ENCODE measurements at regions not wholly inside any gene's neighbourhood (a gene's known extent, or its start where the extent isn't known, plus 50 kb on each side); places are given as distances from the start of the nearest gene placed in this dataset.
A peak's percentile ranks its signal among the peaks of the same experiment; 100 is the strongest.

DNA sequence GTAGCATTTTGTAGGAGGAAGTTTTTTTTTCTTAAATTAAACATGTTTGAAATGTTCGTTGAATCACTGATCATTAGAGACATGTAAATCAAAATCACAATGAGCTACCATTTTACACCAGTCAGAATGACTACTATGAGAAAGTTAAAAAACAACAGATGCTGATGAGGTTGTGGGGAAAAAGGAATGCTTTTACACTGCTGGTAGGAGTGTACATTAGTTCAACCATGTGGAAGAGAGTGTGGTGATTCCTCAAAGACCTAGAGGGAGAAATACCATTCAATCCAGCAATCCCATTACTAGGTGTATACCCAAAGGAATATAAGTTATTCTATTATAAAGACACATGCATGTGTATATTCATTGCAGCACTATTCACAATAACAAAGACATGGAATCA is 122.0 kb upstream of the ARGLU1 start:
- DNase-seq (ENCODE audit: low spot score): no peak

DNA sequence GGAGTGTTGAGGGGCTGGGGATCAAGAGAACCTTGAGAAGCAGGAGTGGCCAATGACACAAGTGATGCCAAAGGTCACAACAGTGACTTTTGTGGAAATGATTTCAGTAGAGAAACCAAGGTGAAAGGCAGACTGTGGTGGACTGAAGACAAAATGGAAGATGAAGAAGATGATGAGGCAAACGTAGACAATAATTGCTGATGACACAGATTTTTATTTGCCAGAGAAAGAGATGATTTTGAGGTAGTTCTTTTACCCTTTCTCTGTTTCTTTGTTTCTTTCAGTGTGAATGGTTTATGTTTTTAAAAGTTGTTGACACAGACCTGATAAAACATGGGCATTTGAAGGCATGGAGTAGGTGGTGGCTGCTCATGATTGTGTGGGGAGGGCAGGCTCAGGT is 121.0 kb upstream of the ARGLU1 start:
- no peak for DNase-seq (ENCODE audit: low spot score)

DNA sequence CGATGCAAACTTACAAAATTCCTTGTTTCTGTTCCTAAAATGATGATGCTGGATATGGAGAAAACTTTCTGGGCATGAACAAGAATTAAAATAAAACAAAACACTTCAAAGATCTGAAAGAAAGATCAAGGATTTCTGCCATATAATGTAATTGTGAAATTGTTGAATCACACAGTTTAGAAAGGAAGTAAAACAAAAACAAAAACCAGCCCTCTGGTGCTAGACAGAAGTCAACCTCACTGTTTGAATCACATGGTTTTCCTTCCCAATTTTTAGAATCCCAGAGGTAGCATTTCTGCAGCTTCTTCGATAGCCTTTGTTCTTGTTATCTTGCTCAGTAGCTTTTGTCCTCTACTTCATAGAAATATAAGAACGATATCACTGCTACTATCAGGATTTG is 118.2 kb upstream of the ARGLU1 start:
- DNase-seq (ENCODE audit: low spot score): no peak

DNA sequence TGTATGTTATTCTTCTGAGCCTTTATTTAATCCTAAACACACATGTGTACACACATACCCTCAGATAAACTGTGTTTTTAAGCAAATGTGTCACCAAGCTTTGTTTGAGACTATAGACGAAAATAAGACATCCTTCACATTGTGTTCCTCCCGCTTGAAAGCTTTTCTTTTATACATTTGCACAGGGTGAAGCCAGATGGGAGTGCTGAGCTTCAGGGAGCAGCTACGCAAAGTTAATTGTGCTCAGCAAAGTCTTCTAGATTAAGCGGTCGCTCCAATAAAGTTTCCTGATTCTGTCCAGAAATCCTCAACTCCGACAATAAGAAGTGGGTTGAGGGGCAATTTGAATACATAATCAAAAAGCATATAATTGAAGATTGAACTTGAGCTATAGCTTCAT is 117.2 kb upstream of the ARGLU1 start:
- no peak for DNase-seq (ENCODE audit: low spot score)

DNA sequence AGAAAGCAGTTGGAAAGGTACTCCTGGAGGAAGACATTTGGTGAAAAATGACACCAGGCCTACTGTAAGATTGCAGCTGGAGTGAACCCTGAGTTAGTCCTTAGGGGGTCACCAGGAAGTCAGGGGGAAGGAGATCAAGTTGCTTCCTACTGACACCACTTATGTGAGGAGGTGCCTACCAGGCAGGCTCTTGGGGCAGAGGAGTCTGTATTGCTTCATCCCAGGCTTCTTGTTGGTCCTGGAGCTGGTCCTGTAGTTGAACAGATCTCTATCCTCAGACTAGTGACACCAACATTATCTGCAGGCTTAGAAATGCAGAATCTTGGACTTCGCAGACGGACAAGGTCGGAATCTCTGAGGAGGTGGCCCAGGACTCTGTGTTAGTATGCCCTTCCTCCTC is 116.0 kb upstream of the ARGLU1 start:
- no peak for DNase-seq (ENCODE audit: low spot score)

DNA sequence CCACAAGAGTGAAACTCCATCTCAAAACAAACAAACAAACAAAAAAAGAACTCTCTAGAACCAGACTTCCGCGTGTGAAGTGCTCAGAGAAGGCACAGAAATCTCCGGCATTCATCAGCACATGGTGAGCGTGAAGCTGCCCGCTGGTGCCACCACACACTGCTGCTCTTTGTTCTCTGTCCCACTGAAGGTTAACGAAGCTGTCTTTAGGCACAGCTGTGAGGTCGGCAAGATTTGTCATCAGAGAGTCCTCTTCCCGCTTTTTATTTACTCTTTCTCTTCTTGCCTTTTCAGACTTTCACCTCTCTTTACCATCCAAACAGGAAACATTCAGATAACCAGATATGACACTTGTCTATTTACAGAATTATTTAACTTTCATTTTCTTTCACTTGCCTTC is 115.2 kb upstream of the ARGLU1 start:
- DNase-seq (ENCODE audit: low spot score): no peak

DNA sequence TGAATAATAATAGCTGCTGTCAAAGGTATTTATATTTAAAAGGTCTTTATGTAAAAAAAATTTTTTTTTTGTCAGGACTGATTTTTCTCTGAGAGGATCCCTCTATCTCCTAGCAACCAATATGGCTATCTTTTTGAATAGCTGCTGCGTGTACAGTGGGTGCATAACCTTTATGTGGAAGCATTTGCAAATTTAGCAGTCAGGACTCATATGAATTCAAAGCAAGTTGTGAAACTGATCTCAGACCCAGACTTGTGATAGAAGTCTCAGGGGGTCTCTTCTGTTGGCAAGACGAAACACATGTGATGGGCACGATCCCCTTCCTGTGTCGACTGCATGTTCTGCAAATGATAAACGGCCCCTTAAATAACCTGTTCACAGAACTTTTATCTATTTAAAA is 114.1 kb upstream of the ARGLU1 start:
- no peak for DNase-seq (ENCODE audit: low spot score)

DNA sequence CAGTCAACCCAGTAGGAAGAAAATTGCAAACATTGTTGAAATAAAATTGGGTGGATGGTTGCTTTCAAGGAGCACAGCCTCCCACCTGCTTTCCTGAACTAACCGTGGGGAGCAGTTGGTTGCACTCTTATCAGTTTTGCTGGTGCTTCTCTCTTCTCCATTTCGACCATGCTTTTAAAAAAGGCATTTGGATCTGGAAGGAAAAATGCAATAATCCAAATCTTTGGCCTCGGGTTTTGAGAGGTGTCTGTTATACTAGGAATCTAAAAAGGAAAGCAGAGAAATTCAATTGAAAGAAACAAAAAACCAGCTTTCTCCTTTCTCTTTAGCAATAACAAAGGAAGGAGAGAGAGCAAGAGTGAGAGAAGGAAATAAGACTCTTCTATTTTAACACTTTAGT is 113.6 kb upstream of the ARGLU1 start:
- DNase-seq (ENCODE audit: low spot score): no peak

DNA sequence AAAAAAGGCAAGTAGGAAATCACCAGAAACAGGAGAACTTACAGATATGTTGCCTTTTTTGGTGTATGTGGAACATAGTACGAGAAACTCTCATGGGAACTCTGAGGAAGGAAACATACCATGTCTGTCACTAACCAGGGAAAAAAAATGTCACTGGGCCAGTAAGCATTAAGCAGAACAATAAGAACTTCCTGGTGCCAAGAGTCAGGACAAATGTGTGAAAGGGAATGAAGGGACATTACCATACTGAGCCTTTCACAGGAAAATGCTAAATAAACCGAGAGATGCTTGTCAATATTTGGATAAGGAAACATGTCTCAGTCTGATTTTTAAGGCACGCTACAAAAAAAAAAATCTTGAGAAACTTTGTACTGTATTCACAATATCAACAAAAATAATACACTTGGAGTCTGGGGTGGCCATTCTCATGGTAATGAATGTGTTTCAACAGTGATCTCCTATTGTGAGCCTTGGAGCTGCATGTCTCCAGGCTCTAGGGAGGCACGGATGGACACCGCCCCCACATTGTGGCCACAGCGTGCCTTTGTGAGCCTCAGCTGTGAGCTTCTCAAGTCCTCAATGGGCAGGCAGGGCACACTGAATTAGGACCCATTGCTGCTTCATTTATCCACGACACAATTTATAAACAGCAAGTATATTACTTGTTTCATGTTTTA is 113.0 kb upstream of the ARGLU1 start:
- DNase-seq (ENCODE audit: low spot score): no peak

DNA sequence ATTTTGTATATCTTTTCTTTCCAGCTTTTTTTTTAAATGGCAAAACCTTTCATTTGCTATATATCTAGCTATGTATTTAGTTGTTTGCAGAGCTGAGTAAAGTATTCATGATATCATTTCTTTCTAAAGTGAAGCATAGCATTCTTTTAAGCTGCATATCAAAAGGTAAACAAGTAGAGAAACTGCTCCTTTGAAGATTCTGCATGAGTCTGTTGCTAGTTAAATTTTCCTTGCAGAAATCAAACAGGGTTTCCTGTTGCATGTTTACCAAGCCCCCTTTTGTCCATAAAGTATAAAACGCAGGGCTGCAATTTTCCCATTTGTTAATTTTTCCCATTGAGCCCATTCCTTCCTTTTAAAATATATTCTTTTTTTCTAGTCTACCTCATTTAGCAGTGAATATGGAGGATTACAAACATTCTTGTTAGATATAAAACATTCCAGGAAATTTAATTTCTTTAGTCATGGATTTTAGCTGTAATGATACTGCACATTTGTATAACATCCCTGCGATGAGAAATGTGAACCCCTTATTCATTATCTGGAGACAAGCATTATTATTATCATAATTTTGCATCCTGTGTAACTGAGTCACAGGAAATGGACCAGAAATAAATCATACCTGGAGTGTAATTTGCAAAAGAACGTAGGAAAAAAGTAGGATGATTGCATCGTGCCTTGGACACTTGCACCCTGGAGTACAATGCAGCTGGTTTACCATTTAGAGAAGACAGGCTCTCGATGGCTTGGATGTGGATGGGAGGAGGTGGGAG is 110.9 kb upstream of the ARGLU1 start:
- DNase-seq (ENCODE audit: low spot score): no peak

DNA sequence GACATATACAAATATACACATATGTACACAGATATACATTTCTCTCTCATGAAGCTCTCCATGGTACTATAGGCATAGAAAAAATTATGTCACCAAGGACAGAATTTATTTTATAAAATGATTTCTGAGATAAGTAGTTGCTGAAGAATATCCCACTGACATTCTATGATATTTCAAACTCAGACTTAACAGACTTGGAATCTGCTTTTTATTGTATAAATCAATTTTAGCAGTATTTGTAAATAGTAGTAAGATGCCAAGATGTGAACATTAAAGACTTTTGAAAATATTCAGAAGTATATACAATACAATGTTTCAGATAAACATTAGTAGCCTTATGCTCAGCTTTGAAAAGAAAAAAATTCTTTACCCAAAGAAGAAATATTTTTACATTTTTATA is 107.4 kb upstream of the ARGLU1 start:
- no peak for DNase-seq (ENCODE audit: low spot score)

DNA sequence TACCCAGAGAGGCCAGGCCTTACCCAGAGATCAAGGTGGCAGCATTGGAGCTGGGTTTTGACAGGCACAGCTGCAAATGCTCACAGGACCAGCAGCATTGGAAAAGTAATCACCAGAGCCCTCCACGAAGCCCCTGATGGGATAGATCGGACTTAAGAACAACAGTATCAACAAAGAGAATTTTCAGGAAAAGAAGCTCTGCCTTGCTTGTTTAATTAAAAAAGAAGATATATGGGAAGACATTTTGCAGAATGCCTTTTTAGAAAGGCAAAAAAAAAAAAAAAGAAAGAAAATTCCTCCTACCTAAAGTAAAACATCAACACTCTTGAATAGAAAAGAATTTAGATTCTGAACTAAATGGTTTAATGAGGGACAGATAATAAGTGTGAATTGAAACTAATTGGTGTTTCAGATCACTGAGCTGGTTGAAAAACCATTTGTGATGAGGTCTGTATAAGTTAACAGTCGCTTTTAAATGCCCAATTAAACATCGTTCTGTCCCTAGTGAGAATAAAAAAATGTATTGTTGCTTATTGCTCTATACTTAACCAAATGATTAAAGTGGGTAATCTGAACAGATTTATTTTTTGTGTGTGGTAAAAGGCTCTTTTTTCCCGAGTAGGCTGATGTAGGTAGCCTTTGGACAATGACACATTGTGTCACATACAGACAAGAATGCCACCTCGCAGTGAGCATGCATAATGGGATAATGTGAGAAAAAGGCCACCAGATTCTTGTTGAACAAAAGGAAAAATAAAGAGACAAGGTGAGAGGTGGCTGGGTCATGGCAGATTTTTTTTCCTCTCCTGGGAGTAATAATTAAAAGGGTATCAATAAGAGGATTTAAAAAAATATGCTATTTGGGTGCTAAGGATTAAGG is 93.0 kb upstream of the ARGLU1 start:
- no peak for DNase-seq (ENCODE audit: low spot score)

DNA sequence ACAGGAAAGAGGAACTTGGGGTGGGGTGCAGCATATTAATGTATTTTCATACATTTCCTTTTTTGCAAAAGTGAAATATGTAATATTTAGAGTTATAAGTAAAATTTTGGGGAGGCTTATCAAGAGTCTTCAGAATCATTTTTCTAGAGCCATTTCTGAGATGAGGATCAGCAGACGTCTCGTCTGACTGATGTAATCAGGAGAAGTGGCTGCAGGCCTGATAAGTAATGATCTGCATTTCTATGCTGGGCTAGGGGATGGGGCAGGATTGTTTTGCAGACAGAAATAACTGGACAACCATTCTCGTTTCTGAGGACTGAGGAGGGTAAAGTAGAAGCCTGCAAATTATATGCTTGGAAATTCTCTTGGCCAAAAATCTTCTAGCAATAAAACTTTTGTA is 89.2 kb upstream of the ARGLU1 start:
- no peak for DNase-seq (ENCODE audit: low spot score)

DNA sequence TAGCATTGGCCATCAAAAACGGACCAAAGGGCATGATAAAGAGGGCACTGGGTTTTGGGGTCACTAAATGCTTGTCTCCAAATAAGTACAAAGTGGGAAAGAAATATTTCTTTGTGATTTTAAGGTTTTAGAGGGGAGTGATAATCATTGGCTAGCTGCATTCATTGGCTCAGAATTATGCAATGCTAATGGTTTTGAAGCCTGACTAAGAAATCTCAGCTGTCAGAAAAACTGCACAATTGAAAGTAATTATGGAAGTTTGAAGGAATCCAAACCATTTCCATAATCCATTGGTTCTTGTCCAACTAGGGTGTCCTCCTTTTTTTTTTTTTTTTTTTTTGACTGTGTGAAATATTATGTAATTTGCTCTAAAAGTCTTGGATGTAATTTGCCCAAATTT is 88.2 kb upstream of the ARGLU1 start:
- DNase-seq (ENCODE audit: low spot score): no peak

DNA sequence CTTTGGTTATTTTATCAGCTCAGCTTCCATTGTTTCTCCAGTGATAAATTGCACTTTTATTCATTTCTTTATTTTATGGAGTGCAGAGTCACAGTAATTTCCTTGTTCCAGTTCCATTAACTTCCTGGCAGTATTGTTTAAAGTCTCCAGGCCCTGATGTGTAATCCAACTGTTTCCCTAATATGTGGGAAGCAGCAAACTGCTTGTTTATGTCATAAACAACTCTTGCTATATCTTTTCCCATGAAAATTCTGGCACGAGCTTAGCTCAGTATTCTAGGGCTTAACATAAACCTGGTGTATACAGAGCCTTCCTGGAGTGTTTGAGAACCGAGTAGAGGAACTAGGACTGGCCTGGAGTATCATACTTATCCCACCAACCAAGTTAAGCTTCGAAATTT is 83.5 kb upstream of the ARGLU1 start:
- DNase-seq (ENCODE audit: low spot score): no peak

DNA sequence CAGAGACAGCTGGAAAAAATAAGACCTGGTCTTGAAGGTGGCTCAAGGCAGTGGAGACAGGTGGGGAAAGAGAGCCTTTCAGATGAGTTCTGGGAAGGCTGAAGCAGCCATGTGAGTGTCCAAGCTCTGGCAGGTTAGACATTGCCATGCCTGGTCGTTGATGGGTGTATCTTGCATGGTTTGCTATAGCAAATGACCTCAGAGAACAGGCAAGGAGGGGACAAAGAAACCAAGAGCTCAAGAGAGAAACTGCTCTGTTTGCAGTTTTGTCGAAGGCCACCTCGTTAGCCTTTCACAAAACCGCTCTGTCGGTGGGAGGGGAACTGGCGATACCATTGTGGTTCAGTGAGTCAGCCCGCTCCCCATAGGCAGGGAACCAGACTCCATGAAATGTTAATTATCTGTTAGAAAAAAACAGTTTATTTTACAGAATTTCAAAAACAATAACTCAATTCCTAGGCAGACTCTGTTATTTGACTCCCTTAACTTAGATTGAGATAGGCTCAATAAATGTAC is 82.8 kb upstream of the ARGLU1 start:
- no peak for DNase-seq (ENCODE audit: low spot score)

DNA sequence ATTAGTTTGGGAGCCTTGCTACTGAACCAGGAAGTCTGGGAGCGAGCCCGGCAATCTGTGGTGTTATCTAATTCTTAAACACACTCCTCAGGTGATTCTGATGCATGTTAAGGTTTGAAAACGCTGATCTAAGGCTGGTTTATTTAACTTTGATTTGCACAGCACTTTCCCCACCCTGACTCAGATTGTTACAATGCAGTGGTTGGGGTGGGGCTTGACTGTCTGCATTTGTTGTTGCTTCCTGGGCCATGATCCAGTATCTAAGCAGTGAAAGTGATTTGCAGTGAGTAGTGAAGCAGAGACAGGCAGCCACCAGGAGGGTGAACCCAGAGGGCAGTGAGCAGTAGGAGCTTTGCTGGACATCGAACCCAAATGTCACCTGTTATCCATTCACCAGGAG is 81.6 kb upstream of the ARGLU1 start:
- peak; percentile 36 for DNase-seq (ENCODE audit: low spot score)

DNA sequence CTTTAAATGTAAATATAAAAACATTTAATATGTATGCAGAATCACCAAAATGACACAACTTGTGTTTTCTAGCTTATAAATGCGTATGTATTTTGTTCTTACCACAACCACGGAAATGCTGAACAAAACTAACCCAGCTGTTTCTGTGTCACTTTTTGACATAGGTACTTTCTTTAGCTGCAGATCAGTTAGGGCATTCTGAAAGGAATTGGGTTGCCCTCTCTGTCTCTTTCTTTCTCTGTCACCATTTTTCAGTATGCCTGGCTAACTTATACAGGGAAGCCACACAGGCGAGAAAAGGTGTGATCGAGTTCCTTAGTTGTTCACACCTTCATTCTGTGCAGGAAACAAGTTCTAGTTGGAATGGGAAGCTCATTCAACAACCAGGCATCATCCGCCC is 72.6 kb upstream of the ARGLU1 start:
- DNase-seq (ENCODE audit: low spot score): no peak

DNA sequence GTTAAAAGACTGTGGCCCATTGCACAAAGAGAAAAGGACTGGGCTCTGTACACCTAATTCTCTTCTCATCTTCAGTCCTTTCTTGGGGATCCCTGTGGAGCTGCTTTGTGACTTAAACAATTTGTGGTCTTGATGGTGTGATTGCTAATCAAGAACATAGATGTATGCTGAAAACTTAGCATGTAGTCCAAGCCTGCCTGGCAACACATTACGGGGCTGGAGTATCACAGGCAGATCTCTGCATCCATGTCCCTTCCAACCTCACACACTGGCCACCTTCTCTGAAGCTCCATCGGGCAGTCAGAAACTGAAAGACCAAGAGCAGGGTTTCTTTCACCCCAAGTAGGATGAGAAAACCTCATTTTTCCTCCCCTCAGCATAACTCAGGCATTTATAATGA is 69.6 kb upstream of the ARGLU1 start:
- no peak for DNase-seq (ENCODE audit: low spot score)

DNA sequence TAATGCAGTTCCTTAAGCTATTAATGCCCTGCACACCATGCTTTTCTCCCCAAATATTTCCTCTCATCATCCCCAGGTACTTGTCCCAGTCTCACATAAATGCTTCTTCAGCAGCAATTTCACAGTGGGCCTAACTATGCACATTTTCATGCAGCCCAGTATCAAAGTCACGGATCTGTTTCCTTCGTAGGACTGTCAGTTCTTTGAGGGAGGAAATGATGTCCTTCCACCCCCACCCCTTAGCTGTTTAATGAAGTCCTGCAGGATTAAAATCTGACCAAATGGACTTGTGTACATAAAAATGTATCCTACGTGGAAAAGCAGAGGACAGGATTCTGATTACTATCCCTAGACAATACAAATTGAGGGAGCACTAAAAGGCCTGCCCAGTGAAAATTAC is 68.6 kb upstream of the ARGLU1 start:
- DNase-seq (ENCODE audit: low spot score): no peak

DNA sequence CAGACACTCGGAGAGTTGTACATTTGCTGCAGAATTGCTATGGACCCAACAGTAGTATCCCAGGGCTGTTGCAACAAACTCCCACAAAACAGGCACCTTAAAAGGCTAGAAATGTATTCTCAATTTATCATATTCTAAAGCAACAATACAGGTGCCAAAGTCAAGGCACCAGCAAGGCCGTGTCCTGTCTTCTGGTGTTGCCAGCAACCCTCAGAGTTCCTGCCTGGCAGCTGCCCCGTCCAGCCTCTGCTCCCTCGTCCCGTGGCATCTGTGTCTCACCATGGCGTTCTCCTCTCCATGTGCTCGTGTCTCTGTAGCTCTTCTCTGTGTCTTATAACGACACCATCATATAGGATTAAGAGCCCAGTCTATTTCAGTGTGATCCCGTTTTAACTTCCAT is 67.7 kb upstream of the ARGLU1 start:
- DNase-seq (ENCODE audit: low spot score): no peak

DNA sequence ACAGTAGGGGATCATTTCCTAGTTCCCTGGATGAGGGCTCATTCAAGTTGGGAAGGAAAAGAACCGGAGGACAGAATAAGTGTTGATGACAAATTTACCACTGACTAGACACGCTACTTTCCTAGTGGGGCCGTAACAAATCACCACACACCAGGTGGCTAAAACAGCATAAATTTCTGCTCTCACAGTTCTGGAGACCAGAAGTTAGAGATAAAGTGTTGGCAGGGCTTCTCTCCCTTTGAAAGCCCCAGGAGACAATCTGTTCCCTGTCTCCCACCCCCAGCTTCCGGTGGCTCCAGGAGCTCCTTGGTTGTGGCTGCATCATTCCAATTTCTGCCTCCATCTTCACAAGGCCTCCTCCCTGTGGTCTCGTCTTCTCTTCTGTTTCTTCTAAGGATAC is 65.4 kb upstream of the ARGLU1 start:
- no peak for DNase-seq (ENCODE audit: low spot score)
